C4-2B (cell line): ENCODE measurements at regions not wholly inside any gene's neighbourhood (a gene's known extent, or its start where the extent isn't known, plus 50 kb on each side); places are given as distances from the start of the nearest gene placed in this dataset.

Experiments
- ZFX ChIP-seq: fragments of 450-650 bp; IDR thresholded peaks from 2 replicates; pipeline ENCODE4 v1.6.1; 2017
- TF ChIP-seq, protein P1 (sequence below): fragments of 450-650 bp; conservative IDR thresholded peaks from 2 replicates; pipeline ENCODE4 v1.5.1; 2017; ENCODE audit warnings: mild to moderate bottlenecking

DNA sequence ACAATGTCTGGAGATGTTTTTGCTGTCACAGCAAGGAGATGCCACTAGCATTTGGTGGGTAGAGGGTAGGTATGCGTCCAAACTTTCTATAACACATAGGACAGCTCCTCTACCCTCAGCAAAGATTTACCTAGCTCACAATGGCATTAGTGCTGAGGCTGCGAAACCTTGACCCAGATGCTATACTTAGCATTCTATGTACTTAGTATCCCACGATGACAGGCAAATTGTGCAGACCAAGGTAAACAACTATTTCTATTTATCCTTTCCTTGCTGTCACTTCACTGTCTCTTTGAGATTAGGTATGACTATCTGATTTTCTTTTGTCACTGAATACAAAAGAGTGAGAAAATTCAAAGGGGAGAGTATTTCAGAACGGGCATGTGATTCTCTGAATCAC is 265.2 kb upstream of the ZNF385D start:
- TF ChIP-seq, protein P1, sequence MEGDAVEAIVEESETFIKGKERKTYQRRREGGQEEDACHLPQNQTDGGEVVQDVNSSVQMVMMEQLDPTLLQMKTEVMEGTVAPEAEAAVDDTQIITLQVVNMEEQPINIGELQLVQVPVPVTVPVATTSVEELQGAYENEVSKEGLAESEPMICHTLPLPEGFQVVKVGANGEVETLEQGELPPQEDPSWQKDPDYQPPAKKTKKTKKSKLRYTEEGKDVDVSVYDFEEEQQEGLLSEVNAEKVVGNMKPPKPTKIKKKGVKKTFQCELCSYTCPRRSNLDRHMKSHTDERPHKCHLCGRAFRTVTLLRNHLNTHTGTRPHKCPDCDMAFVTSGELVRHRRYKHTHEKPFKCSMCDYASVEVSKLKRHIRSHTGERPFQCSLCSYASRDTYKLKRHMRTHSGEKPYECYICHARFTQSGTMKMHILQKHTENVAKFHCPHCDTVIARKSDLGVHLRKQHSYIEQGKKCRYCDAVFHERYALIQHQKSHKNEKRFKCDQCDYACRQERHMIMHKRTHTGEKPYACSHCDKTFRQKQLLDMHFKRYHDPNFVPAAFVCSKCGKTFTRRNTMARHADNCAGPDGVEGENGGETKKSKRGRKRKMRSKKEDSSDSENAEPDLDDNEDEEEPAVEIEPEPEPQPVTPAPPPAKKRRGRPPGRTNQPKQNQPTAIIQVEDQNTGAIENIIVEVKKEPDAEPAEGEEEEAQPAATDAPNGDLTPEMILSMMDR, result no peak
- no peak for TF ChIP-seq ZFX
